Caco-2 (cell line): ENCODE measurements at regions not wholly inside any gene's neighbourhood (a gene's known extent, or its start where the extent isn't known, plus 50 kb on each side); places are given as distances from the start of the nearest gene placed in this dataset.

Source experiments
- BruUV-seq: library from RNA; stranded (reverse); fragments of 400-500 nt; replicated peaks from 2 replicates; lab custom pipeline; 2021; lab: Mats Ljungman, UMichigan
- CTCF ChIA-PET: fragments of 300-600 bp; sonication (Branson Sonifier 250); formaldehyde crosslinking; loops from one replicate; lab custom pipeline; 2022; ENCODE audit warnings: antibody characterized with exemption; lab: Charles Lee
- POLR2A ChIA-PET: fragments of 300-600 bp; sonication (Branson Sonifier 250); formaldehyde crosslinking; loops from one replicate; lab custom pipeline; 2022; ENCODE audit warnings: antibody characterized with exemption; lab: Charles Lee
- DNase-seq, 2 experiments: peaks; one replicate each; pipeline versions ENCODE4 v3.0.0 to v3.0.0-alpha.2; 2020 to 2022
- H3K27me3 ChIP-seq: replicated peaks from 2 replicates; pipeline ENCODE4 v1.6.0; 2011; ENCODE audit warnings: low read length; ENCODE audit not compliant: control insufficient read depth, insufficient read depth
- H3K36me3 ChIP-seq: 2 replicates; pipeline ENCODE4 v1.5.1; 2011; ENCODE audit warnings: low read length; ENCODE audit not compliant: control insufficient read depth, insufficient read depth
- H3K4me1 ChIP-seq: fragments of 250-450 bp; sonication (Bioruptor Pico); 2 replicates; pipeline ENCODE4 v1.5.1; 2020; ENCODE audit warnings: mild to moderate bottlenecking
- H3K4me3 ChIP-seq: 2 replicates; pipeline ENCODE4 v1.5.1; 2011; ENCODE audit warnings: low read depth, mild to moderate bottlenecking, control low read depth, low read length
- H3K9me3 ChIP-seq: fragments of 250-450 bp; sonication (Bioruptor Pico); 2 replicates; pipeline ENCODE4 v1.5.1; 2020; ENCODE audit warnings: mild to moderate bottlenecking, moderate library complexity
- H3K27ac Mint-ChIP-seq: one replicate; pipeline ENCODE4 v1.8.0; 2022; ENCODE audit warnings: mixed read lengths; ENCODE audit not compliant: unreplicated experiment
- H3K27me3 Mint-ChIP-seq: one replicate; pipeline ENCODE4 v1.8.0; 2022; ENCODE audit warnings: mixed read lengths; ENCODE audit not compliant: insufficient read depth, unreplicated experiment
- H3K36me3 Mint-ChIP-seq: one replicate; pipeline ENCODE4 v1.8.0; 2022; ENCODE audit warnings: mild to moderate bottlenecking, mixed read lengths; ENCODE audit not compliant: insufficient read depth, unreplicated experiment
- H3K4me1 Mint-ChIP-seq: one replicate; pipeline ENCODE4 v1.8.0; 2022; ENCODE audit warnings: low read depth, mixed read lengths; ENCODE audit not compliant: unreplicated experiment
- H3K4me3 Mint-ChIP-seq: one replicate; pipeline ENCODE4 v1.8.0; 2022; ENCODE audit warnings: mild to moderate bottlenecking, moderate library complexity, mixed read lengths; ENCODE audit not compliant: unreplicated experiment
- H3K9me3 Mint-ChIP-seq: one replicate; pipeline ENCODE4 v1.8.0; 2022; ENCODE audit warnings: mixed read lengths; ENCODE audit not compliant: unreplicated experiment
- CTCF ChIP-seq, 2 experiments: fragments of 200-600 bp in 1 of 2; IDR thresholded peaks; 1 replicate in 1 of 2; 2 replicates in 1 of 2; pipeline versions ENCODE4 v1.5.1 to v1.8.0; 2011 to 2022; ENCODE audit warnings: antibody characterized with exemption in 1 of 2, control low read depth in 1 of 2, inconsistent platforms in 1 of 2, low read depth in 1 of 2, low read length in 1 of 2, mild to moderate bottlenecking in 1 of 2, moderate library complexity in 1 of 2; ENCODE audit not compliant: insufficient read depth in 1 of 2, severe bottlenecking in 1 of 2, unreplicated experiment in 1 of 2
- intact Hi-C: fragments of 100-400 bp; cut with micrococcal nuclease; formaldehyde crosslinking; loops from one replicate; pipeline ENCODE4 v1.10.0; 2022; ENCODE audit not compliant: unreplicated experiment

DNA sequence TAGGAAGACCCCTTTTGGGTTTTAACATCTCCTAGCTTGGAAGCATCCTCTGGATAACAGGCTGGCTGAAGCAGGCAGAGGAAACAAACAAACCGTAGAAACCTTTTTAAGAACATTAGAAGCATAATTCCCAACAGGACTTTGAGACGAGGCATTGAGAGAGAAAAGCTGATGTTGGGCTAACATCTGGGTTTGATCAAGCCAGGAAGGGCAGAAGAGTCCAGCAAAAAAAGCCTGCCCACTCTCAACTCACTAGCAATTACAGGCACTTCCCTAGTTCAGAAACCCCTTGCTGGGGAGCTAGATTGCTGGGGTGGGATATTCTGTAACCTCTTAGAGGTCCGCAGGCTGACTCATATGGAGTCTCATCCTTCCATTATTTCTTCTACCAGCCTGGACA lies 75.4 kb upstream of the CTNNA1 start:
- no TSS peak for BruUV-seq
- Histone ChIP-seq H3K27me3 (no peaks in the 10 kb centered on the region), H3K4me3 (no peak overlapping the region), H3K9me3 (no peaks in the 10 kb centered on the region), H3K36me3 (no peaks in the 10 kb centered on the region), H3K4me1 (peaks cover 5% of the 10 kb centered on the region; the same call in 1 of the 2 replicates)
- no peak for DNase-seq
- H3K4me1 Mint-ChIP-seq: no peaks in the 10 kb centered on the region
- intact Hi-C loops: no loop called here
- TF ChIP-seq CTCF (IDR thresholded peaks at IDR 0.05; ENCODE audit: insufficient read depth in 1 of 2, low read depth in 1 of 2, low read length in 1 of 2, severe bottlenecking in 1 of 2, unreplicated experiment in 1 of 2): no peak
- no peak overlapping the region for H3K27ac Mint-ChIP-seq
- no peaks in the 10 kb centered on the region for H3K9me3 Mint-ChIP-seq
- no peak overlapping the region for H3K4me3 Mint-ChIP-seq
- H3K27me3 Mint-ChIP-seq: no peaks in the 10 kb centered on the region
- ChIA-PET CTCF (interaction anchor here (1.1 kb wide), 1 partner anchor 48 kb away, joined by 4 read pairs; no protein-coding TSS in a partner anchor), POLR2A (no interaction called here)
- no peaks in the 10 kb centered on the region for H3K36me3 Mint-ChIP-seq

- H3K9me3 ChIP-seq: no peaks in the 10 kb centered on the region
- intact Hi-C loops: no loop called here
- Mint-ChIP-seq H3K9me3 (no peaks in the 10 kb centered on the region), H3K36me3 (no peaks in the 10 kb centered on the region), H3K27me3 (no peaks in the 10 kb centered on the region), H3K27ac (no peak overlapping the region), H3K4me1 (no peaks in the 10 kb centered on the region), H3K4me3 (no peak overlapping the region)
- peaks cover 5% of the 10 kb centered on the region; the same call in 1 of the 2 replicates for H3K4me1 ChIP-seq
- CTCF ChIA-PET: interaction anchor here (0.6 to 1.1 kb wide), 3 partner anchors 26 to 616 kb away, joined by 3 to 4 read pairs (median 4); no protein-coding TSS in a partner anchor
- no peaks in the 10 kb centered on the region for H3K27me3 ChIP-seq
- no TSS peak for BruUV-seq
- DNase-seq: no peak
- H3K4me3 ChIP-seq: no peak overlapping the region
- POLR2A ChIA-PET: interaction anchor here (0.6 kb wide), 1 partner anchor 77 kb away, joined by 7 read pairs; no protein-coding TSS in a partner anchor
- no peaks in the 10 kb centered on the region for H3K36me3 ChIP-seq
- no peak for TF ChIP-seq CTCF (IDR thresholded peaks at IDR 0.05; ENCODE audit: insufficient read depth in 1 of 2, low read depth in 1 of 2, low read length in 1 of 2, severe bottlenecking in 1 of 2, unreplicated experiment in 1 of 2)
Observed at GRCh38 chr5:138676556-138677193, 76.5 kb upstream of the CTNNA1 start.

DNA sequence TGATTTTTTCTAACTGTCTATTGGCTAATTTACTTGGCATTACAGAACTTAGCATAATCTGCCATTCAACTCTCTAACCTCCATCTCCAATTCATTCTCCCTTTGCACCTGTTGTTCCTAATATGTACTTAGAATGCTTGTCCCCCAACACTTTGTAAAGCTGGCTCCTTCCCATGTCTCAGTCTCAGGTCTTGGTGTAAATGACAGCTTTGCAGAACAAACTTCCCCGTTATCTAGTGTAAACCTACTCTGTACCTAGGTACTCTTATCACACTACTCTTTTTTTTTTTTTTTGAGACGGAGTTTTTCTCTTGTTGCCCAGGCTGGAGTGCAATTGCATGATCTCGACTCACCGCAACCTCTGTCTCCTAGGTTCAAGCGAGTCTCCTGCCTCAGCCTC lies 77.2 kb upstream of the CTNNA1 start:
- Histone ChIP-seq H3K9me3 (no peaks in the 10 kb centered on the region), H3K36me3 (no peaks in the 10 kb centered on the region), H3K4me1 (peaks cover 5% of the 10 kb centered on the region; the same call in 1 of the 2 replicates), H3K27me3 (no peaks in the 10 kb centered on the region), H3K4me3 (no peak overlapping the region)
- H3K4me3 Mint-ChIP-seq: no peak overlapping the region
- TF ChIP-seq CTCF (IDR thresholded peaks at IDR 0.05; ENCODE audit: insufficient read depth in 1 of 2, low read depth in 1 of 2, low read length in 1 of 2, severe bottlenecking in 1 of 2, unreplicated experiment in 1 of 2): no peak
- H3K9me3 Mint-ChIP-seq: no peaks in the 10 kb centered on the region
- CTCF ChIA-PET: interaction anchor here (0.7 to 1.1 kb wide), 2 partner anchors 26 to 129 kb away, joined by 4 to 6 read pairs; no protein-coding TSS in a partner anchor
- POLR2A ChIA-PET: interaction anchor here (0.6 kb wide), 1 partner anchor 78 kb away, joined by 7 read pairs; no protein-coding TSS in a partner anchor
- no TSS peak for BruUV-seq
- intact Hi-C loops: no loop called here
- H3K27me3 Mint-ChIP-seq: no peaks in the 10 kb centered on the region
- H3K27ac Mint-ChIP-seq: no peak overlapping the region
- no peaks in the 10 kb centered on the region for H3K36me3 Mint-ChIP-seq
- no peak for DNase-seq
- no peaks in the 10 kb centered on the region for H3K4me1 Mint-ChIP-seq
